VCaP (cell line): ENCODE measurements at regions not wholly inside any gene's neighbourhood (a gene's known extent, or its start where the extent isn't known, plus 50 kb on each side); places are given as distances from the start of the nearest gene placed in this dataset.

ENCODE experiments used
- H3K27ac ChIP-seq: fragments of 450-650 bp; 2 replicates; pipeline ENCODE4 v1.5.1; 2017
- CTCF ChIP-seq: fragments of 450-650 bp; conservative IDR thresholded peaks from 2 replicates; pipeline ENCODE4 v1.5.1; 2017; ENCODE audit warnings: mild to moderate bottlenecking, moderate library complexity

DNA sequence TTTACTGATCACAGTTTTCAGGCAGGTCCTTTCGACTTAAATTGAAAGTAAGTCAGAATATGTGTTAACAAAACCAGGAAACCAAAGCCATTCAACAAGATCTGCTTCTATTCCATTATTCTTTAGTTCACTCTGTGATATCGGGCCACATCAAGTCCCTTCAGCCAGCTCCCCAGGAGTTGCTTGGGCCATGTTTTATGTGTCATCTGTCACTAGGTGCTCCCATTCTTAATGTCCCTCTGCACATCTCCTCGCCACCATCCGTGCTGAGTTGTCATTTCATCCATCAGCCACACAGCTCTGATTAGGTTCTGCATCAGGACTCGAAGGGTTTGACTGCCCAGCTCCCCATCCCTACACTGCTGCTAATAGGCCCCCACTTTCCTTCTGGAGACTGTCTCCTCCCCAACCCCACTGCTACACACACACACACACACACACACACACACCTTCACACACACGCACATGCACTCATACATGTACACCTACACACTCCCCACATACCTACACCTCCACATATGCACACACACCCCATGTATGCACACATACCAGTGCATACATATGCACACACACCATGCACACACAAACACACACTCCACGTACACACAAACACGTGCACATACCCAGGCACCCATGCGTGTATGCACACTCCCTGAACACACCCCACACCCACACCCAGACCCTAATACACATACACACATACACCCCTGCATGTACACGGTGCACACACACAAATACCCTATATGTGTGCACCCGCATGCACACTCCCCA is 143.3 kb upstream of the GMDS start:
- TF ChIP-seq CTCF: no peak

DNA sequence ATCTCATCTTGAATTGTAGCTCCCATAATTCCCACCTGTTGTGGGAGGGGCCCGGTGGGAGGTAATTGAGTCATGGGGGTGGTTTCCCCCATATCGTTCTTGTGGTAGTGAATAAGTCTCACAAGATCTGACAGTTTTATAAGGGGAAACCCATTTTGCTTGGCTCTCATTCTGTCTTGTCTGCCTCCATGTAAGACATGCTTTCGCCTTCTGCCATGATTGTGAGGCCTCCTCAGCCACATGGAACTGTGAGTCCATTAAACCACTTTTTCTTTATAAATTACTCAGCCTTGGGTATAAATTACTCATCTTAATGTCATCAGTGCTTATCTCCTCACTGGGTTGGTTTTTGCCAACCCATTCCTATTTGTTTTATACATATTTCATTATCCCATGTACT is 142.0 kb upstream of the GMDS start:
- no peak overlapping the region for H3K27ac ChIP-seq
- TF ChIP-seq CTCF: no peak

More for the DNA sequence above, 143.3 kb upstream of the GMDS start:
- no peak overlapping the region for H3K27ac ChIP-seq

DNA sequence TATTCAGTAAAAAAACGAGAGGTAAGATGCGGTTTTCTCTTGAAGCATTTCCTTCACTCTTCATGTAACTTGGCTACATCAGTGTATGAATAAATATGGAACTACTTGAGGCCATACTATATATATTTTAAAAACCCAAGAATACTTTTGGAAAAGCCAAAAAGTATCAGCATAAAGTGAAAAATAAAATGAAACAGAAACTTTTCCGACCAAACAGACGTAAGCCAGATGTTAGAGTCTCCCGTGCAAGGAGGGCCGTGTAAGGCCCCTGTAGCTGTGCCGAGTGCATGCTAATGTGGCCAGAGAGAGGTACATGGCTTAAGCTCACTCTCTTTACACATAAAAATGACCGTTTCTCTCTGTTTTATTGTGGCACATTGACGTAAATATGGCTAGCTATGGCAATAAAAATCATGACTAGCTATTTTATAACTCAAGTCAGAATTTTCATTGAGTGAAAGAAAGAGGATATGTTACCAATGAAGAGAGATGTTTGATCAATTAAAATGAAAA is 140.1 kb upstream of the GMDS start:
- no peak for TF ChIP-seq CTCF
- H3K27ac ChIP-seq: no peak overlapping the region

DNA sequence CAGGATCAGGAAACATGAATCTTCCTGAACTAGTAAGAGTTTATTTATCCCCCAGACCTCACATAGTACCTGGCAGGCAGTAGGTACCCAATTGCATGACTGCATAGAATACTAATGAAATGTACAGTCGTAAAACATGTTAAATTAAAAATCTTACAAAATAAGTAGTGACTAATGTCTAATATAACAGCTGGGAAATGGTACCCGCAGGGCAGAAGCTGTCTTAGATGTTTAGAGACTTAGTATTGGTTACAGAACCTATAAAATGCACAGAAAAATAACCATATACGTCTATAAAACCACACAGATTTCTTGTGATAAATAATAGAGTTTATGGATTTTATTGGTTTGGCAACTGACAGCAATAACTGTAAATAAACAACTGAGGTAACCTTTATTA is 139.1 kb upstream of the GMDS start:
- TF ChIP-seq CTCF: no peak
- no peak overlapping the region for H3K27ac ChIP-seq

- H3K27ac ChIP-seq: no peak overlapping the region
- TF ChIP-seq CTCF: no peak
Measured at GRCh38 chr6:2381872-2382661, 136.7 kb upstream of the GMDS start.

DNA sequence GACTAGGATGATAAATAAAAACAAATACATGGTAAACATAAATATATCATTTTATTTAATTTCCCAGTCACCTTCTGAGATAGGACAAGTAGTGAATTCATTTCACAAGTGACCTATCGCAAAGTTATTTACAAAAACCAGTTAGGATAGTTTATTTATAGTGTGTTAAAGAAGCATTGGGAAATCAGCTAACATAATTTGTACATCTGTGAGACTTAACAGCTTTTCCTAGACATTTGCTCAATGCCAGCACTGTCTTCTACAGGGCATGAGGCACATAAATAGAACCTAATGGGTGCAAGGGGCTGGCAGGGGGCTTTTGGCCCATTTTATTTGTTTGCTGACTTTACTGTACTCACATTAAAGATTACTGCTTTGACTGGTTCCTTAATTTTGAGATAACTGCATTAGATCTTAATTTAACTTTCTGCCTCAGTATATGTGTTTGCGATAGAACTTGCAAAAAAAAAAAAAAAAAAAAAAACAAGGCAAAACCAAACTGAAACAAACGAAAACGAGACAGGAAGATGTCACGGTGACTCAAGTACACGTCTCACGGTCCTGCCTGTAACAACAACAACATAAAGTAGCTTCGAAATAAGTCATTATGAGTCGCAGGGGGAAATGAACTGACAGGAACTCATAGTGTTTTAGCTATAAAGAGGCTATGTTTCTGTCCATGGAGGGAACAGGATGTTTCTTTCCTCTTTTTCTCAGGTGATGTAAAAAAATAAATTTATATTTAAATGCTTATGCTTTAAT is 133.7 kb upstream of the GMDS start:
- no peak for TF ChIP-seq CTCF
- H3K27ac ChIP-seq: no peak overlapping the region

- H3K27ac ChIP-seq: no peak overlapping the region
- TF ChIP-seq CTCF: no peak
Measured at GRCh38 chr6:2378046-2378657, 132.7 kb upstream of the GMDS start.
